D721Med (cell line): ENCODE measurements at regions not wholly inside any gene's neighbourhood (a gene's known extent, or its start where the extent isn't known, plus 50 kb on each side); places are given as distances from the start of the nearest gene placed in this dataset.

Experiments
- DNase-seq: peaks from one replicate; pipeline ENCODE4 v3.0.0; 2011; ENCODE audit warnings: low spot score; ENCODE audit not compliant: insufficient read length
- FAIRE-seq: peaks from 2 replicates; lab custom pipeline; 2011; peaks lifted over from hg19 to GRCh38; lab: Jason Lieb, UNC
- TF ChIP-seq, protein P1 (sequence below): IDR thresholded peaks from 2 replicates; pipeline ENCODE4 v1.5.1; 2012; ENCODE audit warnings: mild to moderate bottlenecking, control low read depth; ENCODE audit not compliant: insufficient read depth; ENCODE audit errors: missing control alignments

DNA sequence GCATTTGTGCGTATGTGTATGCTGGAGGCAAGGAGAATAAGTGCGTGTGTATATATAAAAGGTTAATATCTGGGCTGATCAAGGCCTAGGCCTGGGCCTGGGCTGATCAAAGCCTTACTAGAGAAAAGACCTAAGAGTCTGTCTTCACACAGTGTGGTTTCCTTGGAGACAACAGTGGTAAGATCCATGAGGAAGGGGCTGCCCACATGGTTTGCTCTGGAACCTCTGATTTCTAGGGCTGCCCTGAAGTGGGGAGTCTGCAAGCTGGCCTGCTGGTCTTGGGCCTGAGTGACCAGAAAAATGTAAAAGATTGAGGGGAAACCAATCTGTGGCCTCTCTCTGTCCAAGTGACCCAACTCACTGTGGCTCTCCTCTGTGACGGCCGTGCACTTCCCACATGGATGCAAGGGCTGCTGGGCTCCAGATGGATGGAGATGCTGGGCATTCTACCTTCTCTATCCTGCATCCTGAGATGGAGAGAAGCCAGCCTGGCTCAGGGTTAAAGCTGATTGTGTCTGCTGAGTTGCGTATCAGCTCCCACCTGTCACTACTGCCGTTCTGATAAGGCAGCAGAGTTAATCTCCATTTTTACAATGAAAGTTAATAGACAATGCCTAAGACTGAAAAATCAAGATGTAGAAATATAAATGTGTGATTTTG lies 90.3 kb upstream of the NXT1 start:
- DNase-seq = no peak
- no peak for FAIRE-seq
- TF ChIP-seq, protein P1, sequence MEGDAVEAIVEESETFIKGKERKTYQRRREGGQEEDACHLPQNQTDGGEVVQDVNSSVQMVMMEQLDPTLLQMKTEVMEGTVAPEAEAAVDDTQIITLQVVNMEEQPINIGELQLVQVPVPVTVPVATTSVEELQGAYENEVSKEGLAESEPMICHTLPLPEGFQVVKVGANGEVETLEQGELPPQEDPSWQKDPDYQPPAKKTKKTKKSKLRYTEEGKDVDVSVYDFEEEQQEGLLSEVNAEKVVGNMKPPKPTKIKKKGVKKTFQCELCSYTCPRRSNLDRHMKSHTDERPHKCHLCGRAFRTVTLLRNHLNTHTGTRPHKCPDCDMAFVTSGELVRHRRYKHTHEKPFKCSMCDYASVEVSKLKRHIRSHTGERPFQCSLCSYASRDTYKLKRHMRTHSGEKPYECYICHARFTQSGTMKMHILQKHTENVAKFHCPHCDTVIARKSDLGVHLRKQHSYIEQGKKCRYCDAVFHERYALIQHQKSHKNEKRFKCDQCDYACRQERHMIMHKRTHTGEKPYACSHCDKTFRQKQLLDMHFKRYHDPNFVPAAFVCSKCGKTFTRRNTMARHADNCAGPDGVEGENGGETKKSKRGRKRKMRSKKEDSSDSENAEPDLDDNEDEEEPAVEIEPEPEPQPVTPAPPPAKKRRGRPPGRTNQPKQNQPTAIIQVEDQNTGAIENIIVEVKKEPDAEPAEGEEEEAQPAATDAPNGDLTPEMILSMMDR = no peak

DNA sequence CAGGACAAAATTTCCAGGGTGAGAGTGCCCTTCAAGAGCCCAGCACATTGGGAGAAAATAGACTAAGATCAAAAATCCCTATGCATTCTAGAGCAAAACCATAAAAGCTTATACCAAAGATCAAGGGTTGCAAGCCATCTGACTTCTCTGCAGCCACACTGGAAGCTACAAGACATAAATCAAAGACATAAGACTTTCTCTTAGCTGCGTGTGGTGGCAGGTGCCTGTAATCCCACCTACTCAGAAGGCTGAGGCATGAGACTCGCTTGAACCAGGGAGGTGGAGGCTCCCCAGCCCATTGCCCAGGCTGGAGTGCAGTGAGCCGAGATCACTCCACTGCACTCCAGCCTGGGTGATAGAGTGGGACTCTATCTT lies 91.9 kb upstream of the NXT1 start:
- FAIRE-seq (no peak), DNase-seq (no peak)
- TF ChIP-seq, protein P1 = no peak

DNA sequence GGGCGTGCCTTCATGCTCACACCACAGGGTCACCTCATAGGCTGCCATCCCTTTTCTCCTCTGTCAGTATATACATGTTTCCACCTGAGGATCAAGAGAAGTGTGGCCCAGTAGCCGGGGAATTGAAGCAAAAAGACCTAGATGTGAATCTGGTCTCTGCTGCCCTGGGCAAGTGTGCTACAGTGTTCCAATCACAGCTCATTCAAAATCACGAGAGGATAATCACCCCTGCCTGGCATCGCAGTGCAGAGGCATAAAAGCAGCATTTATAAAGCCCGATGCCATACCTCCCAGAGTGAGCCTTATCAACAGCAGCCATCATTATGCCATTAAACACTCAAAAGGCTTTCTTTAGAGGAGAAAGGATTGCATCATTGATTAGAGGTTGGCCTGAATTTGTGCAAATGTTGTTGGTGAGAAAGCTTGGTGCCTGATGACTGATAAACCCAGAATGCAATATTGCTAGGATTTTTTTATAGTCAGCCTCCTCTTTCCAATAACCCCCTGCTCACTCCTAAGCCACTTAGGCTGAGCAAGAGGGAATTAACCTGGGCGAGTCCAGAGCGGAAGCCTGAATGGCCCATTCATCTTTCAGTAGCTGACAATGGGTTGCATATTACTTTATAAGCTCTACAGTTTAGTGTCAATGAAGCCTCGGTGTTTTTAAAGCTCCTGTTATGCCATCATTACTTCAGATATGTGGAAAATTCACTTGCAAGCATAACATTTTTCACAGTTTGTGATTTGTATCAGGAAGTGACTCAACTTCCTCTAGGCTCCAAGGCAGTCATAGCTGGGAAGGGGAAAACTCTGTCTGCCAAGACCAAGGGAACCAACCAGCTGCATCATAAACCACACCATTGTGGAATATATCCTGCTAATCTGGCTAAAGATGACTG lies 92.5 kb upstream of the NXT1 start:
- FAIRE-seq = no peak
- TF ChIP-seq, protein P1 = no peak
- no peak for DNase-seq

DNA sequence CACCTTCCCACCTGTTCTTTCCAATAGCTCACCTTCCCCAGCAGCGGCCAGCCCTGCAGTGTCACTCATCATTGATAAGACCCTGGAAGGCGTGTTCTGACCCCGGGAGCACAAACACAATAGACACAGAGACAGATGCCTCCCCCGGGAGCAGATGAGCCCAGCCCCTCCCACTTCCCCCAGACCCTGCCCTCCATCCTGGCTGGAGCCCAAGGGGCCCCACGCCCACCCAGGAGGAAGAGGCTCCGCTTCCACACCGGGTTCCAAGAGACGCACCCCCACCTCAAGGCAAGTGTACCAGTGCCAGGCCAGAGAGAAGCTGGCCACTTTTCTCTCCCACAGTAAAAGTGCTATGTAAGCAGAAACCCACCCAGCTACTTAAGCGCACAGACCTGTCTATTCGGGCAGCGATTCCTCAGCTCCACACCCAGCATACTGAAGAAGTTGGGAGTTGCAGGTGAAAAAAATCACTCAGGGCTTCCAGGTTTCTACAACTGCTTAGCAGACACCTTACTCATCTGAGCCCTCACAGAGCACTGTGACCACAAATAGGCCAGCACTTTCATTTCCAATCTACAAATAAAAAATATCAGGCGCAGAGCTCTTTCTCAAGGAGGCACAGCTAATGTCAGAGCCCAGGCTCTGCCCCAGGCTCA lies 93.4 kb upstream of the NXT1 start:
- no peak for DNase-seq
- TF ChIP-seq, protein P1 = no peak
- no peak for FAIRE-seq

DNA sequence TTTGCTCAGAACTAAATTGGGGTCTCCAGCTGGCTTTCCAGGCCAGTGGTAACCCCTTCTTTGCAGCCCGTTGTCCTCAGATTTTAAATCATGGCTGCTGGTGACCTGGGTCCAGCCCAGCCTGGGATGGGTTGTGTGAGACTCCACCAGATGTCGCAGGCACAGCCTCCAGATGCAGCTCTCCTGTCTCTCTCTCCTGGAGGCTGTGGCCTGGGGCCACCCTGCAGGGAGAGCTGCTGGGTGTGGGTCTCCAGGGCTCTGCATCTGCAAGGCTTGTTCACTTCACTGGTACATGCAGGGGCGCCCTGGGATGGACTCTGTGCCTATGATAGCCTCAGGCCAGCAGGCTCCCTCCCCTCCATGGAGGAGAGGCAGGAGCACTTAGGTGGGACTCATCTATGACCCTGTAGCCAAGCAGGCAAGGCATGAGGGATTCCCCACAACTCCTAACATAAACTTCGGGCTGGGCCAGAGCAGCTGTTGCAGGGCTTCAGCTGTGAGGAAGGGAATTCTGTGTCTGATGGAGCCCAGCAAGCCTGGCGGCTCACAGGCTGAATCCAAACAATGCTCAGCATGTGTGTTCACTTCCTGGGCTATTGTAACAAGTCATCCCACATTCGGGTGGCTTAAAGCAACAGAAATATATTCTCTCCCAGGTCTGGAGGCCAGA lies 94.7 kb upstream of the NXT1 start:
- DNase-seq (no peak), FAIRE-seq (no peak)
- TF ChIP-seq, protein P1 = no peak

DNA sequence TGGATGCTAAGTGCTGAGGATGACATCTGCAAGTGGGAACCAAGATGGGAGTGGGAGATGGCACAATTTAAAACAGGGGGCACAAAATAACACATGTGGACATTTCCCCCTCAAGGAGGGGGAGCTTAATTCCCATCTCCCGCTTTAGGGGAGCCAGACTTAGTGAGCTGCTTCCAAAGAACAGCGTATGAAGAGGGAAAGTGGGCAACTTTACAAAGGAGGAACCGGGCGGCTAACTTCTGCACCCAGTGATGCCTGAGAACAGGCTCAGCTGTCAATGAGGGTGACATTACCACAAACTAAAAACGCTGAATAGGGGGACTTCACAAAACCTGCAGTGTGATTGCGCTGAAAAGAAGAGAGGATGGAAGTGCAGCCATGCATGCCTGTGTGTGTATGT lies 95.5 kb upstream of the NXT1 start:
- FAIRE-seq = no peak
- TF ChIP-seq, protein P1 = no peak
- DNase-seq = no peak
